ENCODE measurements at regions not wholly inside any gene's neighbourhood (a gene's known extent, or its start where the extent isn't known, plus 50 kb on each side); places are given as distances from the start of the nearest gene placed in this dataset.
"Not testable (repeated sequence)": the region's sequence is repeated elsewhere in the genome, so short reads cannot be mapped to it uniquely, and the experiment has no call there.

- no peak for DNase-seq
Measured at GRCh38 chr11:88061111-88061510, 114.1 kb downstream of the RAB38 start.

- no peak for DNase-seq
Measured at GRCh38 chr11:88059326-88059725, 115.9 kb downstream of the RAB38 start.

GRCh38 chr11:88051396-88051795, 123.8 kb downstream of the RAB38 start:
- DNase-seq: no peak

GRCh38 chr11:88050247-88050646, 125.0 kb downstream of the RAB38 start:
- no peak for DNase-seq

- DNase-seq: not testable (repeated sequence)
Measured at GRCh38 chr11:88045288-88045687, 130.0 kb downstream of the RAB38 start.

GRCh38 chr11:88044658-88045057, 130.6 kb downstream of the RAB38 start:
- DNase-seq: not testable (repeated sequence)

- DNase-seq: no peak
Measured at GRCh38 chr11:88043149-88043548, 132.1 kb downstream of the RAB38 start.

GRCh38 chr11:88042647-88043046, 132.6 kb downstream of the RAB38 start:
- DNase-seq: no peak

- peak; percentile 36 for DNase-seq
Measured at GRCh38 chr11:88042238-88042637, 133.0 kb downstream of the RAB38 start.

GRCh38 chr11:88041679-88042078, 133.6 kb downstream of the RAB38 start:
- DNase-seq: no peak

GRCh38 chr11:88040148-88040496, 135.1 kb downstream of the RAB38 start:
- no peak for DNase-seq

GRCh38 chr11:88039476-88040147, 135.6 kb downstream of the RAB38 start:
- no peak for DNase-seq

GRCh38 chr11:88038063-88038462, 137.2 kb downstream of the RAB38 start:
- DNase-seq: no peak

- no peak for DNase-seq
Measured at GRCh38 chr11:88036701-88037100, 138.5 kb downstream of the RAB38 start.

- DNase-seq: no peak
Measured at GRCh38 chr11:88035271-88035670, 140.0 kb downstream of the RAB38 start.

- DNase-seq: no peak
Measured at GRCh38 chr11:88017666-88018065, 157.6 kb downstream of the RAB38 start.

GRCh38 chr11:88016392-88017170, 158.7 kb downstream of the RAB38 start:
- DNase-seq: peak; percentile 76

GRCh38 chr11:88015170-88015569, 160.1 kb downstream of the RAB38 start:
- no peak for DNase-seq

GRCh38 chr11:88013508-88014065, 161.7 kb downstream of the RAB38 start:
- no peak for DNase-seq

GRCh38 chr11:88012456-88012855, 162.8 kb downstream of the RAB38 start:
- no peak for DNase-seq

GRCh38 chr11:87976009-87976408, 199.2 kb downstream of the RAB38 start:
- DNase-seq: no peak

- no peak for DNase-seq
Measured at GRCh38 chr11:87974797-87975196, 200.4 kb downstream of the RAB38 start.

- no peak for DNase-seq
Measured at GRCh38 chr11:87972133-87972532, 203.1 kb downstream of the RAB38 start.

GRCh38 chr11:87971354-87971753, 203.9 kb downstream of the RAB38 start:
- no peak for DNase-seq

All from NCI-H774 (cell line).